ENCODE measurements at regions not wholly inside any gene's neighbourhood (a gene's known extent, or its start where the extent isn't known, plus 50 kb on each side); places are given as distances from the start of the nearest gene placed in this dataset.

GRCh38 chr10:56507033-56507432 lies 146.0 kb upstream of the ZWINT start:
- Histone ChIP-seq H3K4me3 (ENCODE audit: low read depth in 2 of 2, low read length in 2 of 2) (no peak overlapping the region), H3K9me3 (ENCODE audit: control insufficient read depth, insufficient read depth, low read depth, low read length) (no peaks in the 10 kb centered on the region), H3K36me3 (ENCODE audit: control insufficient read depth, insufficient read depth, low read length) (no peaks in the 10 kb centered on the region), H3K27ac (ENCODE audit: low read length) (no peak overlapping the region), H3K27me3 (ENCODE audit: control insufficient read depth, insufficient read depth, low read length) (no peaks in the 10 kb centered on the region), H3K4me1 (ENCODE audit: control insufficient read depth, insufficient read depth, low read length) (no peaks in the 10 kb centered on the region)
- CTCF ChIA-PET, result no interaction called here
- intact Hi-C loops (cut with micrococcal nuclease; ENCODE audit: unreplicated experiment), result no loop called here
- no peak for TF ChIP-seq POLR2AphosphoS5 (IDR thresholded peaks at IDR 0.05; ENCODE audit: low read depth, low read length)
- ATAC-seq, result no peak
- no TSS peak for BruUV-seq (replicated peaks)
- POLR2A ChIA-PET, result no interaction called here
- no peak for DNase-seq (ENCODE audit: low read depth, low spot score)
- in situ Hi-C loops (cut with HindIII; ENCODE audit: low pct_unique_long_range_greater_than_20kb, low sequenced_read_pairs), result no loop called here

GRCh38 chr10:56505555-56505954 lies 144.5 kb upstream of the ZWINT start:
- POLR2A ChIA-PET, result no interaction called here
- H3K4me1 ChIP-seq (ENCODE audit: control insufficient read depth, insufficient read depth, low read length), result no peaks in the 10 kb centered on the region
- TF ChIP-seq SIN3A (IDR thresholded peaks at IDR 0.05; ENCODE audit: borderline replicate concordance, insufficient read depth, low read depth, low read length), result no peak
- TF ChIP-seq REST (IDR thresholded peaks at IDR 0.05; ENCODE audit: insufficient read depth in 1 of 2, low read depth in 2 of 2, low read length in 1 of 2), result no peak
- TF ChIP-seq TCF7L2 (IDR thresholded peaks at IDR 0.05; ENCODE audit: low read depth, low read length), result no peak
- TF ChIP-seq, protein P1, sequence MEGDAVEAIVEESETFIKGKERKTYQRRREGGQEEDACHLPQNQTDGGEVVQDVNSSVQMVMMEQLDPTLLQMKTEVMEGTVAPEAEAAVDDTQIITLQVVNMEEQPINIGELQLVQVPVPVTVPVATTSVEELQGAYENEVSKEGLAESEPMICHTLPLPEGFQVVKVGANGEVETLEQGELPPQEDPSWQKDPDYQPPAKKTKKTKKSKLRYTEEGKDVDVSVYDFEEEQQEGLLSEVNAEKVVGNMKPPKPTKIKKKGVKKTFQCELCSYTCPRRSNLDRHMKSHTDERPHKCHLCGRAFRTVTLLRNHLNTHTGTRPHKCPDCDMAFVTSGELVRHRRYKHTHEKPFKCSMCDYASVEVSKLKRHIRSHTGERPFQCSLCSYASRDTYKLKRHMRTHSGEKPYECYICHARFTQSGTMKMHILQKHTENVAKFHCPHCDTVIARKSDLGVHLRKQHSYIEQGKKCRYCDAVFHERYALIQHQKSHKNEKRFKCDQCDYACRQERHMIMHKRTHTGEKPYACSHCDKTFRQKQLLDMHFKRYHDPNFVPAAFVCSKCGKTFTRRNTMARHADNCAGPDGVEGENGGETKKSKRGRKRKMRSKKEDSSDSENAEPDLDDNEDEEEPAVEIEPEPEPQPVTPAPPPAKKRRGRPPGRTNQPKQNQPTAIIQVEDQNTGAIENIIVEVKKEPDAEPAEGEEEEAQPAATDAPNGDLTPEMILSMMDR (IDR thresholded peaks at IDR 0.05), result no peak
- no peak for TF ChIP-seq POLR2AphosphoS5 (IDR thresholded peaks at IDR 0.05; ENCODE audit: low read depth, low read length)
- no peak overlapping the region for H3K4me3 ChIP-seq (ENCODE audit: low read depth in 2 of 2, low read length in 2 of 2)
- no TSS peak for BruUV-seq (replicated peaks)
- no peak for ATAC-seq
- no peaks in the 10 kb centered on the region for H3K27me3 ChIP-seq (ENCODE audit: control insufficient read depth, insufficient read depth, low read length)
- no peak for DNase-seq (ENCODE audit: low read depth, low spot score)
- H3K36me3 ChIP-seq (ENCODE audit: control insufficient read depth, insufficient read depth, low read length), result no peaks in the 10 kb centered on the region
- in situ Hi-C loops (cut with HindIII; ENCODE audit: low pct_unique_long_range_greater_than_20kb, low sequenced_read_pairs), result no loop called here
- CTCF ChIA-PET, result no interaction called here
- H3K27ac ChIP-seq (ENCODE audit: low read length), result no peak overlapping the region
- intact Hi-C loops (cut with micrococcal nuclease; ENCODE audit: unreplicated experiment), result no loop called here
- H3K9me3 ChIP-seq (ENCODE audit: control insufficient read depth, insufficient read depth, low read depth, low read length), result no peaks in the 10 kb centered on the region; the same call in 1 of the 2 replicates

GRCh38 chr10:56496186-56496486 lies 135.1 kb upstream of the ZWINT start:
- no peak overlapping the region for H3K27ac ChIP-seq (ENCODE audit: low read length)
- no peaks in the 10 kb centered on the region for H3K4me1 ChIP-seq (ENCODE audit: control insufficient read depth, insufficient read depth, low read length)
- H3K27me3 ChIP-seq (ENCODE audit: control insufficient read depth, insufficient read depth, low read length), result no peaks in the 10 kb centered on the region
- no peak for TF ChIP-seq POLR2AphosphoS5 (IDR thresholded peaks at IDR 0.05; ENCODE audit: low read depth, low read length)
- TF ChIP-seq, protein P1 (IDR thresholded peaks at IDR 0.05), result no peak
- no peak for TF ChIP-seq REST (IDR thresholded peaks at IDR 0.05; ENCODE audit: insufficient read depth in 1 of 2, low read depth in 2 of 2, low read length in 1 of 2)
- no peak for TF ChIP-seq SIN3A (IDR thresholded peaks at IDR 0.05; ENCODE audit: borderline replicate concordance, insufficient read depth, low read depth, low read length)
- no peak for TF ChIP-seq TCF7L2 (IDR thresholded peaks at IDR 0.05; ENCODE audit: low read depth, low read length)
- CTCF ChIA-PET, result no interaction called here
- no peak for DNase-seq (ENCODE audit: low read depth, low spot score)
- ATAC-seq, result no peak
- H3K4me3 ChIP-seq (ENCODE audit: low read depth in 2 of 2, low read length in 2 of 2), result no peak overlapping the region
- intact Hi-C loops (cut with micrococcal nuclease; ENCODE audit: unreplicated experiment) (no loop called here), in situ Hi-C loops (cut with HindIII; ENCODE audit: low pct_unique_long_range_greater_than_20kb, low sequenced_read_pairs) (no loop called here)
- no TSS peak for BruUV-seq (replicated peaks)
- POLR2A ChIA-PET, result no interaction called here
- H3K9me3 ChIP-seq (ENCODE audit: control insufficient read depth, insufficient read depth, low read depth, low read length), result no peaks in the 10 kb centered on the region
- H3K36me3 ChIP-seq (ENCODE audit: control insufficient read depth, insufficient read depth, low read length), result no peaks in the 10 kb centered on the region

All from Panc1 (cell line).